HL-60 (cell line): ENCODE measurements at regions not wholly inside any gene's neighbourhood (a gene's known extent, or its start where the extent isn't known, plus 50 kb on each side); places are given as distances from the start of the nearest gene placed in this dataset.

Experiments used
- GABPA ChIP-seq: IDR thresholded peaks from 2 replicates; pipeline ENCODE4 v1.6.1; 2012; ENCODE audit warnings: low read depth
- SPI1 ChIP-seq: IDR thresholded peaks from 2 replicates; pipeline ENCODE4 v1.6.1; 2012; ENCODE audit warnings: low read depth, mild to moderate bottlenecking, borderline replicate concordance
- TF ChIP-seq, protein P1 (sequence below): IDR thresholded peaks from one replicate; pipeline ENCODE4 v1.5.1; 2011; ENCODE audit warnings: low read length, control low read depth, inconsistent platforms; ENCODE audit not compliant: insufficient read depth

- TF ChIP-seq GABPA (no peak), SPI1 (no peak)
- TF ChIP-seq, protein P1, sequence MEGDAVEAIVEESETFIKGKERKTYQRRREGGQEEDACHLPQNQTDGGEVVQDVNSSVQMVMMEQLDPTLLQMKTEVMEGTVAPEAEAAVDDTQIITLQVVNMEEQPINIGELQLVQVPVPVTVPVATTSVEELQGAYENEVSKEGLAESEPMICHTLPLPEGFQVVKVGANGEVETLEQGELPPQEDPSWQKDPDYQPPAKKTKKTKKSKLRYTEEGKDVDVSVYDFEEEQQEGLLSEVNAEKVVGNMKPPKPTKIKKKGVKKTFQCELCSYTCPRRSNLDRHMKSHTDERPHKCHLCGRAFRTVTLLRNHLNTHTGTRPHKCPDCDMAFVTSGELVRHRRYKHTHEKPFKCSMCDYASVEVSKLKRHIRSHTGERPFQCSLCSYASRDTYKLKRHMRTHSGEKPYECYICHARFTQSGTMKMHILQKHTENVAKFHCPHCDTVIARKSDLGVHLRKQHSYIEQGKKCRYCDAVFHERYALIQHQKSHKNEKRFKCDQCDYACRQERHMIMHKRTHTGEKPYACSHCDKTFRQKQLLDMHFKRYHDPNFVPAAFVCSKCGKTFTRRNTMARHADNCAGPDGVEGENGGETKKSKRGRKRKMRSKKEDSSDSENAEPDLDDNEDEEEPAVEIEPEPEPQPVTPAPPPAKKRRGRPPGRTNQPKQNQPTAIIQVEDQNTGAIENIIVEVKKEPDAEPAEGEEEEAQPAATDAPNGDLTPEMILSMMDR: no peak
These were observed 250.3 kb downstream of the TTLL2 start for GRCh38 chr6:167575158-167575696.
